Activated T-cell treated with anti-CD3 and anti-CD28 coated beads for 48 hours (primary cell): ENCODE measurements at regions not wholly inside any gene's neighbourhood (a gene's known extent, or its start where the extent isn't known, plus 50 kb on each side); places are given as distances from the start of the nearest gene placed in this dataset.

ENCODE experiments used
- DNase-seq: peaks from one replicate; pipeline ENCODE4 v3.0.0-alpha.2; 2020; ENCODE audit warnings: low read depth

DNA sequence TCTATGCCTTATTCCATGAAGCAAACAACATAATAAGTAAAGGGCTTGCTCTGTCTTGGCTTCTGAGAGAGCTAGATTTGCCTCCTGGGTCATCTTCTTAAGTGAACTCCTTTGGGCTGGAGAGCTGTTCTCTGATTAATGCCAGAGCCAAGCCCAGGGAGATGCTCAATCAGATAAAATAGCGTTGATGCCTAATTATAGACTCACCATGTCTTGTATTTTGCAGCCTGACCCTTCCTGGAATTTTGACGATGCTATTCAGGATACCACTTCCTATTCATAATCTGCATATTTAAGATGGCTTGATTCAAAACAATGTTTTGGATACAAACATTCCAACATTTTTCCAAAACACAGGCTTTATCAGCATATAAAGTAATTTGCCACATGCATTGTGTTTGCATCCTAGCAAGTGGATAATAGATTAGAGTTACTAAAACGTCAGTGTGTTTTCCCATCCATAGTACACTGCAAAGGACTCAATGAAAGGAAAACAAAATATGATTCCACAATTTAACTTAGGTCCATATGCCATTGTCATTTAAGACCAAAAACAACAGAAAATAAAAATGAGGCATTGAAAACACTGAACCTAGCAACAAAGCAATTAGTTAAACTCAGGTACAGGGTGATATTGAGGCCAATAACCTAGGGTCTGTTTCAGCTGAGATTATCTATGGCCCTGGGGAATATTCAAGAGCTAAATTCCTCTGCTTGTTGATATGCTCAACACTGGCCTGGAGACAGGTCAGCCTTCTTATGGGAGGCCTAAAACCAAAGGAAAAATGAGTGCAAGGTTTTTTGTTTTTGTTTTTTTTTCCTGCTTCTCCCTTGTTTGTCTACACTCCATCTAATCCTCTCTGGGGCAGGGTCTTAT is 184.2 kb upstream of the FOXN3 start:
- DNase-seq = no peak

DNA sequence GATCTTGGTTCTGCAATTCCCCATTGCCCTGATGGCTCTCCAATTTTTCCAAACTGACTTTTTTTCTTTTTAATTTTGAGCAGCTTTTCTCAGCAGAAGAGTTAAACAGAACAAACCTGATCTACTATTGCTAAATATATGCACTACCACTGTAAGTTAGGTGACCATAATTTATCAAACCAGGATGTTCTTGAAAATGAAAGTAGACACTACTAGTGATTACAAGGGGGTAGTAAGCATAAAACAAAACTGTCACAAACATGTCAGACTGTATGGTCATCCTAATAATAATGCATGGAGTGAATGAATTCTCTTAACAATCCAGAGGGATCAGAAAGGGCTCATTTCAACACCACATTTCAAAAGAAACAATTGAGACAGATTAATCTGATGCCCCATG is 183.0 kb upstream of the FOXN3 start:
- no peak for DNase-seq

DNA sequence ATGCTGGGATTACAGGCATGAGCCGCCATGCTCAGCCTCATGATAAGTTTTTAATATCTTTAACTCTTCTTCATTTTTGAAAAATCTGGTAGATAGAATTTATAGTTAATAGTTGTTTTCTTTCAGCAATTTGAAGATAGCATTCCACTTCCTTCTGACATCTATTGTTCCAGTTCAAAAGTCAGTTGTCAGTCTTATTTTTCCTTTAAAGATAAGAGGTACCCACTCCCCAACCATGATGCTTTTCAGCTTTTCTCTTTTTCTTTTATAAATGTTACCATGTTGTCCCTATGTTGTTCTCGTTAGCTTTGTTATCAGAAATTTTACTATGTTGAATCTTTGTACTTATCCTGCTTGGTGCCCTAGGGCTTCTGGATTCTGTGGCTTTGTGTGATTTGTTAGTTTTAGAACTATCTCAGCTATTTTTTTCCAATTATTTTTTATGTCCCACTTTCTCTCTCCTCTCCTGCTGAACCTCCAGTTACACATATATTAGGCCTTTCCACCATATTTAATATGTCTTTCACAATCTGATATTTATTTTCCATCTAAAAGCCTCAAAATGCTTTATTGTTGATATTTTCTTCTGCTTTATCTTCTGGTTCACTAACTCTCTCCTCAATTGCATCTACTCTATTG is 181.6 kb upstream of the FOXN3 start:
- no peak for DNase-seq

DNA sequence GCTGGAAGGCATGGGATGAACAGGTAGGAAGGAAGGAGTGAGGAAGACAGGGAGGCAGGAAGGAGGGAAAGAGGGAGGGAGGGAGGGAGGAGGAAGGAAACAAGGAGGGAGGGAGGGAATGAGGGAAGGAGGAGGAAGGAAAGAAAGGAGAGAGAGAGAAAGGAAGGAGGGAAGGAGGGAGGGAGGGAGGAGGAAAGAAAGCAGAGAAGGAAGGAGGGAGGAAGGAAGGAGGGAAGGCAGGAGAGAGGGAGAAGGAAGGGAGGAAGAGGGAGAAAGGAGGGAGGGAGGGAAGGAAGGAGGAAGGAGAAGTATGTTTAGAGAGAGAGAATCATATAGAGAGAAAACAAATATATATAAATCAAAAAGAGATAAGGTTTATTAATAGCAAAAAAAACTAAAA is 175.9 kb upstream of the FOXN3 start:
- DNase-seq = no peak

DNA sequence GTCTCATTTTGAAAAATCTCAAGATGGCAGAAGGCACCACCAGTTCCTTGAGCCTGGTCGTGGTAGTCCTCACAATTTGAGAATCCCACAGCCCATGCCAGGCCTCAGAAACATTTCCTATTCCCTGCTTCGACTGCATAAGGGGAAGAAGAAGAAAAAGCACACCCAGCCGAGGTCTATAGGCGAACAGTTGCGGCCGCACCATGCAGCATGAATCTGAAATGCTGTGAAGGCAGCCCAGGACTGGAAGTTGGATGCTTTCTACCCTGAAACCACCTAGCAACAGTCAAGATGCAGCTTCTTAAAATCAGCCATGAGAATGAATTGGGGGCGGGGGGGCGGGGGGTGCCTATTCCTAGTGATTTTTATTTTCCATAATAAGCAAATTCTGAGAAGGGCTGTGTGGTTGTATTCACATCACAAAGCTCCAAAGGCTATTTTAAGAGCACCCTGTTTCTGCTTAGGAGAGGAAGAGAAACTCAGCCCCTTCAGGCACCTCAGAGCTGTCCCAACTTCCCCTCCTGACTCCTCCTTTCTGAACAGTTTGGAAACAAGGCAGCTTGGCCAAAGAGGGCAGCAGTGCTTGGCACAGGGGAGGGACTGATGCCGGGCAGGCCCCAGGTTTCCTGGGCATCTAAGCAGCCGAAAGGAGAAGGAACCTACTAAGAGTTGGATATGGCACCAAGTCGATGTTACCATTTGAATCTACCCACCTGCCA is 172.5 kb upstream of the FOXN3 start:
- no peak for DNase-seq

DNA sequence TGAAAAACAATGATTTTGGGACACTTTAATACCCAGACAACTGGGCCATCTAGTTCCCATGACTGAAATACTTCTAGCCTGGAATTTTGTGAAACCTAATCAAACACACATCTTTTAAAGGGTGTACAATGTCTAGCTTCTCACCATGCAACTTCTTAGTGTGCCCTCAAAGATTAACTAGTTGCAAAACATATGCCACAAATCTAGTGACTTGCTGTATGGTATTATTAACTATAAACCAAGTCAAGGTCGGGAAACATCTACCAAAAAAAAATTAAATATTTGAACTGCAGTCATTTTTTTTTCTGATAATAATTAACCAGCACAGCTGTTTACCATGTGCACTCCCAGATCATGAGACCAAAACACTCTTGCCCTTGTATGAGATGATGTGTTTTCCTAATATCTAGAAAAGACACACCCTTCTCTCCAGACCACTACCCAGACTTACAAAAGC is 171.8 kb upstream of the FOXN3 start:
- DNase-seq = no peak

DNA sequence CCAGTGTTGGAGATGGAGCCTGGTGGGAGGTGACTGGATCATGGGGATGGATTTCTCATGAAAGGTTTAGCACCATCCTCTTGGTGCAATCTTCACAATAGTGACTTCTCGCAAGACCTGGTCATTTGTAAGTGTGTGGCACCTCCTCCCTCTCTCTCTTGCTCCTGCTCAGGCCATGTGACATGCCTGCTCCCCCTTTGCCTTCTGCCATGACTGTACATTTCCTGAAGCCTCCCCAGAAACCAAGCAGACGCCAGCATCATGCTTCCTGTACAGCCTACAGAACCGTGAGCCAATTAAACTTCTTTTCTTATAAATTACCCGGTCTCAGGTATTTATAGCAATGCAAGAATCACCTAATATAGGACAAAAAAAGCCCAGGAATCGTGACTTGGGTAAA is 171.0 kb upstream of the FOXN3 start:
- no peak for DNase-seq

DNA sequence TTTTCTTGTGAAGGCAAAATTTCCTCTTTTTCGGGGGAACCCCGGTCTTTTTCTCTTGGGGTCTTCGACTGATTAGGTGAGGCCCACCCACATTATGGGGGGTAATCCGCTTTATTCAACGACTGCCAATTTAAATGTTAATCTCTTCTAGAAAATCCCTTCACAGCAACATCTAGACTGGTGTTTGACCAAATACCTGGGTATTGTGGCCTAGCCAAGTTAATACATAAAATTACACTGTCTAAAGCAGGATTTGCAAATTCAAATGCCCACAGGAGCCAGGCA is 170.0 kb upstream of the FOXN3 start:
- DNase-seq = no peak

DNA sequence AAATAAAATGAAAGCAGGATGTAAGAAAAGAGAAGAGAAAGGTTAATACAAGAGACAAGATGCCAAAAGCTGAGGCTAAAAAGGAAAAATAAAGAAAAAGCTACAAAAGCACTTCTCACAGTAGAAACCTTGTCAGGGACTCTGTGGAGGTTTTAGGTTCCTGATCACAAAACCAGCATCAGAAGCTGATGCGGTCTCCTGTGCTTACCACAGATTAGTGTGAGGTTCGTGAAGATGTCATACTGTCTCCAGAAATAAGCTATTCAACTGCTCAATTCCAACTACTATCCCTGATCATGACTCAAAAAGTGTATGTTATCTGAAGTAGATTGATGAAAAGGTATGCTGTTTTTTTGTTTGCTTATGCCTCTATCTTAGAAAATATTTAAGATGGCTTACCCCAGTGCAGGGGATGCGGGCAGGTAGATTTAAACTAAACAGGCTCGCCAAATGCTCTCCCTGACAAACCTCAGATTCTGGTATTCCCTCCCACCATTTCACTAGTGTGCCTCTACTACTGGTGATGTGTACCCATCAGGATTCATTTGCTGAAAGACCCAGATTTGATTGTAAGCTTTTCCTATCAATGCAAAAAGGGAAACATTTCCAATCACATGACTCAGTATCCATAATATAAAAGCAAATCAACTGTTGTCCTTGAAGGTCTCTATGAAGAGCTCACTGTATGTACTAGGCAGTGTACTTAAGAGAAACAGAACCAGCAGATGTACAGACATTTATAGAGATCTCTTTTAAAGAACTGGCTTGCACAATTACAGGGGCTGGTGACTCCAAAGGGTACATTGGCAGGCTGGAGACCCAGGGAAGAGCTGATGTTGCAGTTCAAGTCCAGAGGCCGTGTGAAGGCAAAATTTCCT is 169.5 kb upstream of the FOXN3 start:
- no peak for DNase-seq

DNA sequence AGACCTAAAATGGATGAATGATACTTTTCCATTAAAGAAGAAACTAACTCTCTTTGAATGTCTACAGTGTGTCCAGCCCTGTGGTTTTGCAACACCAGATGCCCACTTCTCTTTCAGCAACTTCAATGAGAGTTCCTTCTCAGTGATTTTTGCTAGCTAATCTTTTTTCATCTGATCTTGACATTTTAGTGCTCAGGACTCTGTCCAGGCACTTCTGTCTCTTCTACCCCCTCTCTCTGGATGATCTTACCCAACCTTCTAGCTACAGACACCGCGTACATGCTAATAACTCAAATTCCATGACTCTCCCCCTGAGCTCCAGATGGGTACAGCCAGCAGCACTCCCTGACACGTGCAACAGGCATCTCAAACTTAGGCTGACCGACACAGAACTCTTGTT is 161.1 kb upstream of the FOXN3 start:
- DNase-seq = no peak

DNA sequence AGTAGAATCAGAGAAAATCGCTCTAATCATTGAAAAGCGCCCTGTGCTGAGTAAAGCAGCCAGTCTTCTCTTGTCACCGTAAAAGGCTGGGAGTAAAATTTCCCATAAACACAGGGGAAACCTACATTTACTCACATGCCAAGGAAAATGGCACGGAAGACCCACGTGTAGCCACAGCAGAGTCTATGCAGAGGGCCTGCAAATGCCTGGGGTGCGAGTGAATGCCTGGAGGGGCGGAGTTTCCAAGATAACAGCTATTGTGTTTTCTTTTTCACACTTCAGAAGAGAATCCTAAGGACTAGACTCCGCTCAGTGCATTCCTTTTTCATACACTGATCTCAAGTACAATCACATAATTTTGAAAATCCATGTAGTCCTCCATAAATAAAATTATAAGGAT is 159.9 kb upstream of the FOXN3 start:
- DNase-seq = no peak

DNA sequence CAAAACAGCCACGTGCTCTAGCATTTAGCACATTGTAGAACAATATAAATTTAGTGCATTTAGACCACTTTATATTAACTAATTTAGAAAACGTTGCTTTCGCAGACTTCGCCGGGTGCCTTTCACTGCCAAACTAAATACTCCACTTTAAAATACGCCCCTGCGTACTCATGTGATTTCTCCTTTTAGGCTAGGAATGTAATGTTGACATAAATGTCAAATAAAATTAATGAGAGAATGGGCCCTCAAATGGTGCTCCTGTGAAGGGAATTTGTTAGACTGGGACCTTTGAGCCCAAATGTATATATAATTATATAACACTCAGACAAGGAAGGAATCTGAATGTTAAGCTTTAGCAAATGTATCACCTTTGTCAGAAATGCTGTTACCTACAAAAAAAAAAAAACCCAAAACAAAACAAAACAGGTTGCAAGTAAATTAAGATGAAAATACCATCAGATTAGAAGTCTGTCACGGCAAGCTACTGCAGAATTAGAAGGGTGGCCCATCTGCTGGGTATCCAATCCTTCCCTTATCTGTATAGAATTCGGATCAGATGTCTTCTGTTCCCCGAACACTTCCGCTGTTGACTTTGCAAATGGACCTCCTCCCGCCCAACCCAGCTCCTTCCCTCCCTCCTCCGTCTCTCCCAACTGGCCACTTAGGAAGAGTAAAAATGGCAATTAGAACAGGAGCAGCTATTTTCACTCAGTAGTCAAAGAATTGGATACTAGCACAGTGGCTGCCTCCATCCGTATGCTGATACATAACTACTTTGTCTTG is 159.3 kb upstream of the FOXN3 start:
- DNase-seq = no peak

DNA sequence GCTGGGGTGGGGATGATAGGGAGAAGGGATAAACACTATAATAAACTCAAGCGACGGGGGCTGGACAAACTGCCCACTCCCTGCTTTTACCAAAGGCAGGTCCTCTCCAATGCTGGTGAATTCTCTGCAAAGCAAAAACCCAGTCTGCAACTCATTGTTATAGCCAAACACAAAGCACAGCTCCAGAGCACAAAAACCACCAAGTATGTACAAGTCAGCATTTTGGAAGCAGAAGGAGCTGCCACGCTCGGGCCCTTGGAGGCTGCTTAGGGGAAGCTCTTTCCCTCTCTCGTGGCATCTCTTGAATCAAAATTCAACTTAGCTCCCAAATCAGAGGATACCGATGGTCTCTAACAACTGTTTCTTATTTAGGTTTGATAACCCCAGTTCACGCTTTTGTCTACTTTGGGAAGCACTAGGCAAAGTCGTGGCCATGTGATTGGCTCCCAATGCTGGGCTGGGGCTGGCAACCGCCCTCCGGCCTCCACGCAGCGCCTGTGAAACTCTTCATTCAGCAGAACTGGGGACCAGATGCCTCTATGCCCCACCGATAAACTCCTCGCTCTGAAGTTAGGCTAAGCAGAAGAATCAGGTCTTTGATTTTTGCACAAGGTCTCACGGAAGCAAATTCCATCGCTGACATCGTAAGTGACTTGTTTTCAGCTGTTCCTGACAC is 158.5 kb upstream of the FOXN3 start:
- DNase-seq = no peak

DNA sequence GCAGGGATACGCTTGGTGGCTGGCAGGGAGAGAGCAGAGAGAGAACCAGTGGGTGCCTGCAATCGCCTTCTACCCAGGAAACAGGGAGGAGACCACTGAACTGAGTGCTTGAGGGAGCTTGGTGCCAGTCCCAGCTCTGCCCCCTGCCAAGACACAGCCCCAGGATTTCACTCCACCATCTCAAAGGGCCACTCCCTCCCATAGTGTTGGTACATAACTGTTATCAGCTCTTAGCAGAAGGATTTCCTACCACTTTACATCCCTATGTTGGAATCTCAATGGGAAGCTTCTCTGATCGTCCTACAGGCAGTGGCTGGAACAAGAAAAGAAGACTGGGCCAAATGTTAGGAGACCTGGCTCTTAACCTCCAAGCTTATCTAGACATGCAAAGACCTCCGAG is 157.4 kb upstream of the FOXN3 start:
- DNase-seq = no peak

DNA sequence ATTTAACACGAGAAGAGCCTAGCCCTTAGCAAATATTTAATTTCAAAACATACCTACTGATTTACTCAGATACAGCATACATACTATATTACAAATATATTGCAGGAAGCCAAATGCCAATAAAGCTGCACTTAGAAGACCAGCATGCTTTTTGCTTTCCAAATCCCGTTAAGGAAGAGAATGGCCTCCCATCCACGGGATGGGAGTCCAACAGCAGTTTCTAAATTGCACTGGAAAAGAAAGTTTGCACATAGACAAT is 156.3 kb upstream of the FOXN3 start:
- no peak for DNase-seq

DNA sequence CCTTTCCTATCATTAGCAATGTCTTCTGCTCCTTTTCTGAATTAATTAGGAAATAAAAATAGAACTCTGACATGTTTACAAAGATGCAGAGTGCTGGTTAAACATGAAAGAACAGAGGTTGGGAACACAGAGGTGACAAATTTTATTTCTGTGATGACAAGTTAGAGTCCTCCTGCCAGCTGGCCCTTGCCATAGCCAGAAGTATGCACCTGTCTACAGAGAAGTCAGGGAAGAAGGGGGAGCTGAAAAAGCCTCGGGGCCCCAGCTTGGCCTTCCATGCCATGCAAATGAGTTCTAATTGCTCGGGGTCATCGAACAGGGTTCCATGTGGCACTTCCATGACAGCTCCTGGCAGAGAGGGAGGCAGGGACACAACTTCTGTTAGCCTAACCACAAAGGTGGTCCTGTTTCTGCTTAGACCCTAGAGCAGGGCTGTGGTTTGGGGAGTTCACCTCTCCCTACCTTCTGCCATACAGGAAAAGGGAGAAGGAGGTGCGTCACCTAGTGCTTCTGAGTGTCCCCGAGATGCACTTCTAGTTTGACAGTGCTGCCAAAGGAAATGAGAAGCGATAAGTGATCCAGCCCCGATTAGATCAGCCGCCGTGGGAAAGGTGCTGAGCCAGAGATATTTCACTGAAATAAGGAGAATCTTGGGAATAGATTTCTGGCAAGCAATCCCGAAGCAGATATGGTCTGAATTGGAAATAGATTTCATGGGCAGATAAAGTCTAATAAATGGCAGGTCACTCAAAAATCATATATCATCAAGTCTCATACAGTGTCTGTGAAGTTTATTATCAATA is 155.8 kb upstream of the FOXN3 start:
- DNase-seq = no peak

DNA sequence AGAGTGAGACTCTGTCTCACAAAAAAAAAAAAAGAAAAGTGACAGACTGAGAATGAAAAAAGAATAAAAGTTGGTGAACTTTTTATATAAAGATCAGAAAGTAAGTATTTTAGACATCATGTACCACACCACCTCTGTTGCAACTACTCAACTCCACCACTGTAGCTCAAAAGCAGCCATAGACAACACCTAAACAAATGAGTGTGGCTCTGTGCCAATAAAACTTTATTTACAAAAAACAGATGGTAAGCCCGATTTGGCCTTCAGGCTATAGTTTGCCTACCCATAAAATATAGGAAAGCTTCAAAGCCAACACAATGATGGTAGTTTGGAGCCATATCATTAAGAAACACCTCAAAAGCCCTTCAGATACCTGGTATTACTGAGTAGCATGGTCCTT is 154.5 kb upstream of the FOXN3 start:
- no peak for DNase-seq

DNA sequence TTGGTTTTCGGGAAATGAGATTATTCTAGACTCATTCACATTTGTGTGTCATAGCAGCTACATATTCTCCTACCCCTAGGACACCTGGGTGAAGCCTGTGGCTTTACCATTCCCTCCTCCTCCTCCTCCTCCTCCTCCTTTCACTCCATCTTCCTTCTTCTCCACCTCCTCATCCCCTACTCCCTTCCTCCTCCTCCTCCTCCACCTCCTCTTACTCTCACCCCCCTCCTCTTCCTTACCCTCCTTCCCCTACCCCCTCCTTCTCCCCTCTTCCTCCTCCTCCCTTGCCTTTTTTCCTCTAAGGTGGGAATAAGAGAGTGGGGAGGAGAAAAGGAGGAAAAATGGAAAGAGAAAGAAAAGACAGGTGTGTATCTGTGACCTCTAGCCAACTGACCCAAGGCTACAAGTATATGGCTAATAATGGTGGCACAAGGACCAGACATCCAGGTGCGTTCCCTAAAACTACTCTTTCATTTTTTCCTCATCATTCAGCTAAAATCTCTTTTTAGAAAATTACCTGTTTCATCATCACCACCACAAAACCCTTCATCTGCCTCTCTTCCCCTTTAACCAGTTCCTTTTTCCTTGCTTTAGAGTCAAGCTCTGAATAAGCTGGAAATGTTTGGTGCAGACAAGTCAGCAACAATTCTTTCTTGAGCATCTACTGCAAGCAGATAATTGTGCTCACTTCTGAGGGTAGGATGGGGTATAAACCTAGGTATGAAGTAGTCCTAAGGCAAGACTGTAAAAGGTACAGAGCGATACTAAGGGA is 149.8 kb upstream of the FOXN3 start:
- DNase-seq = no peak

DNA sequence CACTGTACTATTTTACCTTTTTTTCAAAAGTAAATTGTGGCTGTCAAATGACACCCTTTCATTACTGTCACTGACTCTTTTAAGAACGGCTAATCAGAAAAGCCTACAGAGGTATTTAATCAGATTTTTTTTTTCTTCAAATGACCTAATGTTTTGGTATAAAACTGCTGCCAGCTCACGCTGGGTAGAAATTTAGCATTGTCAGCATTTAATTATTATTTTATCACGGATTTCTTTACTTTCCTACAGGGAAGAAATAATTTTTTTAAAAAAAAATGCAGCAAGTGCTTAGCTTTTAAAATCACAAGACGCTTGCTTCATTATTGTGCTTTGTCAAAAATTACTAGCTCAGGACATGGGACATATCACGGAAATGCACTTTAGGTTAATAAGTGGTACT is 149.1 kb upstream of the FOXN3 start:
- no peak for DNase-seq

DNA sequence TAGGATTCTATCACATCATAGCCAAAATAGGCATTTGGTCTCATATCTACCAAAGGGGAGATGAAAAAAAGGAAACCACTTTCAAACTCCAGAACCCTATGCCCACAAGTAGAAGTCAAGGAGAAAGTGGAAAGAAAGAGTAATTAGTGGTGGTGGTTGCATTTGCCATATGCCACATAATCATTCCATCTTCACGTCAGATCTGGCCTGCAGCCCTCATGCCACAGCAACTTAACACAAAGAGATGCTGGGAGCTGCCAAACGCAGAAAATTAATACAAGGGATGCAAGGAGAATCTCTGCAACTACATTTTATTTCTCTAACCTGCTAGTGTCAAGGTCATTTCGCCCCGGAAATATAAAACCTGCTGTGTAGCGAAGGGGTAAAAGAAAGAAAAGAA is 148.6 kb upstream of the FOXN3 start:
- no peak for DNase-seq
